ENCODE measurements at regions not wholly inside any gene's neighbourhood (a gene's known extent, or its start where the extent isn't known, plus 50 kb on each side); places are given as distances from the start of the nearest gene placed in this dataset.

DNA sequence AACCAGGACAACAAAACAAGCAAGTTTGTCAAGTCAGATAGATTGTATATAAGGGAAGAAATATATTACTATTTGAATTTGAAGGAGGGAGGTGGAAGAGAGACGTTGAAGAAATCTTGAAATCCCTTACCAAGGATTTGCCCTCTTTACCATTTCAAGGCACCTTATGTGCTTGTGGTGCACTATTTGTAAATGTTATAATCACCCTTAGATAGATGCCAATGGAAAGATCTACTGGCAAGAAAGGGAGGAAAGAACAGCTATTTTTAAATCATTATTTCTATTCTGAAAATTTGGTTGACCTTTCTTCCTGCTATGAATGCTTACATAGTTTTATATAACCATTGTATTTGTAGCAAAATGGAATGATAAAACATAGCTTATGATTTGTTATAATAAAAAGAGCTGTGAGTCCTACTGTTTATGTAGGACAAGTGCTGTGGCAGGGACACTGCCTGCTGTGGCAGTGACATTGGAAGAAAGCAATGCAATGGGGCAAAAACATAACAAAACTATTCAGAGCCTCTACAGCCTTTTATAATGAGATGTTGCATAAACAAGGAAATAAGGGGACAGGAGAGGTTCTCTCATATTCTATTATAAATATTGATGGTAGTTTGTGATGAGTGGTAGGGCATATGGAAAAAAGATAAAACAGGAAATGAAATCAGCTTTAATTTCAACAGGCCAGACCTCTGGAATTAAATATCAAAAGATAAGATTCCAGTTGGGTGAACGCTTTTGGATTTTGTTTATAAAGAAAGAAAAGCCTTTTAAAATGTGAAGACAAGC lies 1145.2 kb upstream of the GJE1 start:
- TF ChIP-seq, protein P1, sequence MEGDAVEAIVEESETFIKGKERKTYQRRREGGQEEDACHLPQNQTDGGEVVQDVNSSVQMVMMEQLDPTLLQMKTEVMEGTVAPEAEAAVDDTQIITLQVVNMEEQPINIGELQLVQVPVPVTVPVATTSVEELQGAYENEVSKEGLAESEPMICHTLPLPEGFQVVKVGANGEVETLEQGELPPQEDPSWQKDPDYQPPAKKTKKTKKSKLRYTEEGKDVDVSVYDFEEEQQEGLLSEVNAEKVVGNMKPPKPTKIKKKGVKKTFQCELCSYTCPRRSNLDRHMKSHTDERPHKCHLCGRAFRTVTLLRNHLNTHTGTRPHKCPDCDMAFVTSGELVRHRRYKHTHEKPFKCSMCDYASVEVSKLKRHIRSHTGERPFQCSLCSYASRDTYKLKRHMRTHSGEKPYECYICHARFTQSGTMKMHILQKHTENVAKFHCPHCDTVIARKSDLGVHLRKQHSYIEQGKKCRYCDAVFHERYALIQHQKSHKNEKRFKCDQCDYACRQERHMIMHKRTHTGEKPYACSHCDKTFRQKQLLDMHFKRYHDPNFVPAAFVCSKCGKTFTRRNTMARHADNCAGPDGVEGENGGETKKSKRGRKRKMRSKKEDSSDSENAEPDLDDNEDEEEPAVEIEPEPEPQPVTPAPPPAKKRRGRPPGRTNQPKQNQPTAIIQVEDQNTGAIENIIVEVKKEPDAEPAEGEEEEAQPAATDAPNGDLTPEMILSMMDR (IDR thresholded peaks at IDR 0.05; ENCODE audit: poor library complexity): no peak
- TF ChIP-seq EZH2 (IDR thresholded peaks at IDR 0.05; ENCODE audit: borderline replicate concordance) (no peak), EZH2phosphoT487 (IDR thresholded peaks at IDR 0.05; ENCODE audit: low read depth, severe bottlenecking, unreplicated experiment) (no peak)

All from hepatocyte (in vitro differentiated cells).